GM12872 (cell line): ENCODE measurements at regions not wholly inside any gene's neighbourhood (a gene's known extent, or its start where the extent isn't known, plus 50 kb on each side); places are given as distances from the start of the nearest gene placed in this dataset.

Experiments
- CTCF ChIP-seq: IDR thresholded peaks from 3 replicates; pipeline ENCODE4 v1.5.1; 2011; ENCODE audit warnings: low read depth, mild to moderate bottlenecking, low read length, moderate library complexity; ENCODE audit not compliant: insufficient read depth

- no peak for TF ChIP-seq CTCF
Measured at GRCh38 chr5:111628901-111629300, 116.6 kb upstream of the STARD4 start.

GRCh38 chr5:111627862-111628261 is 115.5 kb upstream of the STARD4 start:
- no peak for TF ChIP-seq CTCF

GRCh38 chr5:111626473-111627148 is 114.3 kb upstream of the STARD4 start:
- TF ChIP-seq CTCF, result no peak

- TF ChIP-seq CTCF, result no peak
Measured at GRCh38 chr5:111618623-111619271, 106.4 kb upstream of the STARD4 start.

- no peak for TF ChIP-seq CTCF
Measured at GRCh38 chr5:111615054-111615453, 102.7 kb upstream of the STARD4 start.

- TF ChIP-seq CTCF, result no peak
Measured at GRCh38 chr5:111606194-111606593, 93.9 kb upstream of the STARD4 start.

- TF ChIP-seq CTCF, result no peak
Measured at GRCh38 chr5:111603446-111603827, 91.1 kb upstream of the STARD4 start.
